ENCODE measurements at regions not wholly inside any gene's neighbourhood (a gene's known extent, or its start where the extent isn't known, plus 50 kb on each side); places are given as distances from the start of the nearest gene placed in this dataset.
"Not testable (repeated sequence)": the region's sequence is repeated elsewhere in the genome, so short reads cannot be mapped to it uniquely, and the experiment has no call there.

DNA sequence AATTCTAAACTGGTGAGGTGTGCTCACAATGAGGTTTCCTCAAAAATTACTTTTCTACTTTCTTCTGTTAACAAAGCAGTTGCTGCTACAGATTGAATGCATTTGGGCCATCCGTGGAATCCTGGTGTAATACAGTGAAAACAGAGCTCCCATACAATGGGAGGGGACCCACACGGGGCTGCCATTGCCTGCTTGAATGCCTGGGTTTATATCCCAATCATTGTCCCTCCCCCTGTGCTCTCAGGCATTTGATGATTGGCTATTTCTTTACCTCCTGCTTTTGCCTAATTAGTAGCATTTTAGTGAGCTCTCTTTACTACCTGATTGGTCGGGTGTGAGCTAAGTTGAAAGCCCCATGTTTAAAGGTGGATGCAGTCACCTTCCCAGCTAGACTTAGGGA lies 52.9 kb upstream of the CSF1 start:
- not testable (repeated sequence) for H4K8ac ChIP-seq (ENCODE audit: low read length); H3K4me2 ChIP-seq (ENCODE audit: low read length, poor library complexity, severe bottlenecking); H2AK5ac ChIP-seq (ENCODE audit: low read length, severe bottlenecking); DNase-seq; H2BK120ac ChIP-seq (ENCODE audit: low read depth, low read length); H2BK15ac ChIP-seq (ENCODE audit: low read depth, poor library complexity, severe bottlenecking); H3K27me3 ChIP-seq (ENCODE audit: control insufficient read depth in 1 of 2, insufficient read depth in 1 of 2, low read length in 2 of 2); H3K9me3 ChIP-seq (ENCODE audit: control insufficient read depth, low read length); H3K36me3 ChIP-seq (ENCODE audit: control insufficient read depth in 1 of 2, insufficient read depth in 2 of 2, low read depth in 1 of 2, low read length in 2 of 2); H2BK5ac ChIP-seq (ENCODE audit: low read depth, low read length, poor library complexity, severe bottlenecking); H2AFZ ChIP-seq (ENCODE audit: low read depth, low read length); H3K23ac ChIP-seq (ENCODE audit: low read length in 2 of 2); H3K4me1 ChIP-seq (ENCODE audit: control insufficient read depth, insufficient read depth, low read depth, low read length); H2BK12ac ChIP-seq (ENCODE audit: low read length in 2 of 2); H3K27ac ChIP-seq (ENCODE audit: low read length, poor library complexity, severe bottlenecking); H3K18ac ChIP-seq (ENCODE audit: low read depth in 1 of 2, low read length in 2 of 2); H3K9ac ChIP-seq (ENCODE audit: low read length); H3K4me3 ChIP-seq (ENCODE audit: insufficient read depth in 1 of 2, low read depth in 1 of 2, low read length in 2 of 2); H3K14ac ChIP-seq (ENCODE audit: low read length in 2 of 2); H3K79me1 ChIP-seq (replicated peaks; ENCODE audit: low read length, poor library complexity, severe bottlenecking); H3K4ac ChIP-seq (ENCODE audit: low read depth in 1 of 2, low read length in 2 of 2); H4K91ac ChIP-seq (ENCODE audit: low read length)
- WGBS = 73% methylated on average over 3 of the region's 3 CpGs

DNA sequence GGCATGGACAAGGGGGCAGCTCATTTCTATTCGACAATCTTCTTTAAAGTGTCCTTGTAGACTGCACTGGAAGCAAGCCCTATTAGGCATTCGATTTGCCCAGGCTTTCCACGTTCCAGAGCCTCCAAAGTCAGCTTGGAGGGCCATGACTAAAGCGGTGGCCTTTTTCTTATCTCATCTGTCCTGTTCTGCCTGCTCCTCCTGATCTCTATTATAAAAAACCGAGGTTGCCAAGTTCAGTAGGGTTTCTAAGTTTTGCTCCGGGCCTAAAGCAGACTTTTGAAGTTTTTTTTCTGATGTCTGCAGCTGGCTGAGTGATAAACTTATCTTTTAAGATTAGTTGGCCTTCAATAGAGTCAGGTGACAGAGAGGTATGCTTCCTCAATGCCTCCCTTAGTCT lies 54.7 kb upstream of the CSF1 start:
- H3K14ac ChIP-seq (ENCODE audit: low read length in 2 of 2); H4K8ac ChIP-seq (ENCODE audit: low read length); H4K91ac ChIP-seq (ENCODE audit: low read length); H3K27me3 ChIP-seq (ENCODE audit: control insufficient read depth in 1 of 2, insufficient read depth in 1 of 2, low read length in 2 of 2); H2BK5ac ChIP-seq (ENCODE audit: low read depth, low read length, poor library complexity, severe bottlenecking); H3K27ac ChIP-seq (ENCODE audit: low read length, poor library complexity, severe bottlenecking); H3K79me1 ChIP-seq (replicated peaks; ENCODE audit: low read length, poor library complexity, severe bottlenecking); H3K9me3 ChIP-seq (ENCODE audit: control insufficient read depth, low read length); H2AFZ ChIP-seq (ENCODE audit: low read depth, low read length); H3K4ac ChIP-seq (ENCODE audit: low read depth in 1 of 2, low read length in 2 of 2); H2AK5ac ChIP-seq (ENCODE audit: low read length, severe bottlenecking); H3K4me3 ChIP-seq (ENCODE audit: insufficient read depth in 1 of 2, low read depth in 1 of 2, low read length in 2 of 2); H2BK15ac ChIP-seq (ENCODE audit: low read depth, poor library complexity, severe bottlenecking); H3K36me3 ChIP-seq (ENCODE audit: control insufficient read depth in 1 of 2, insufficient read depth in 2 of 2, low read depth in 1 of 2, low read length in 2 of 2); H3K4me2 ChIP-seq (ENCODE audit: low read length, poor library complexity, severe bottlenecking); H3K23ac ChIP-seq (ENCODE audit: low read length in 2 of 2); DNase-seq; H3K4me1 ChIP-seq (ENCODE audit: control insufficient read depth, insufficient read depth, low read depth, low read length); H3K9ac ChIP-seq (ENCODE audit: low read length); H3K18ac ChIP-seq (ENCODE audit: low read depth in 1 of 2, low read length in 2 of 2); H2BK12ac ChIP-seq (ENCODE audit: low read length in 2 of 2); H2BK120ac ChIP-seq (ENCODE audit: low read depth, low read length): not testable (repeated sequence)
- 82% methylated on average over 6 of the region's 6 CpGs for WGBS

DNA sequence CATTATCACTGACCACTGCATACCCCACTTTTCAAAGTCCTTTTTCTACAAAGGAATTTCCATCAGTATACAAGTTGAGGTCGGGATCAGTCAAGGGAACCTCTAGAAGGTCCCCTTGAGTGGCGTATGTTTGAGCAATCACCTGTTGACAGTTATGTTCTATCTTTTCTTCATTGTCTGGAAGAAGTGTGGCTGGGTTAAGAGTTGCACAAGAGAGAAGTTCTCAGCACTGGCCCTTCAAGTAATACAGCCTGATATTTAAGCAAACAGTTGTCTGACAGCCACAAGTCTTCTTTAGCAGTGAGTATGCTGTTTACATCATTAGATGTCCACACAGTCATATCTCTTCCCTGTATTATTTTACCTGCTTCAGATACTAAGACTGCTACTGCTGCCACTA lies 56.7 kb upstream of the CSF1 start:
- not testable (repeated sequence) for H3K9ac ChIP-seq (ENCODE audit: low read length); H4K91ac ChIP-seq (ENCODE audit: low read length); H3K4me3 ChIP-seq (ENCODE audit: insufficient read depth in 1 of 2, low read depth in 1 of 2, low read length in 2 of 2); DNase-seq; H3K23ac ChIP-seq (ENCODE audit: low read length in 2 of 2); H3K4me2 ChIP-seq (ENCODE audit: low read length, poor library complexity, severe bottlenecking); H3K36me3 ChIP-seq (ENCODE audit: control insufficient read depth in 1 of 2, insufficient read depth in 2 of 2, low read depth in 1 of 2, low read length in 2 of 2); H3K79me1 ChIP-seq (replicated peaks; ENCODE audit: low read length, poor library complexity, severe bottlenecking); H4K8ac ChIP-seq (ENCODE audit: low read length); H2AK5ac ChIP-seq (ENCODE audit: low read length, severe bottlenecking); H3K27ac ChIP-seq (ENCODE audit: low read length, poor library complexity, severe bottlenecking); H3K9me3 ChIP-seq (ENCODE audit: control insufficient read depth, low read length); H2BK15ac ChIP-seq (ENCODE audit: low read depth, poor library complexity, severe bottlenecking); H3K14ac ChIP-seq (ENCODE audit: low read length in 2 of 2); H3K4me1 ChIP-seq (ENCODE audit: control insufficient read depth, insufficient read depth, low read depth, low read length); H2AFZ ChIP-seq (ENCODE audit: low read depth, low read length); H2BK12ac ChIP-seq (ENCODE audit: low read length in 2 of 2); H2BK120ac ChIP-seq (ENCODE audit: low read depth, low read length); H3K4ac ChIP-seq (ENCODE audit: low read depth in 1 of 2, low read length in 2 of 2); H3K18ac ChIP-seq (ENCODE audit: low read depth in 1 of 2, low read length in 2 of 2); H3K27me3 ChIP-seq (ENCODE audit: control insufficient read depth in 1 of 2, insufficient read depth in 1 of 2, low read length in 2 of 2); H2BK5ac ChIP-seq (ENCODE audit: low read depth, low read length, poor library complexity, severe bottlenecking)
- 96% methylated on average over 2 of the region's 2 CpGs for WGBS

DNA sequence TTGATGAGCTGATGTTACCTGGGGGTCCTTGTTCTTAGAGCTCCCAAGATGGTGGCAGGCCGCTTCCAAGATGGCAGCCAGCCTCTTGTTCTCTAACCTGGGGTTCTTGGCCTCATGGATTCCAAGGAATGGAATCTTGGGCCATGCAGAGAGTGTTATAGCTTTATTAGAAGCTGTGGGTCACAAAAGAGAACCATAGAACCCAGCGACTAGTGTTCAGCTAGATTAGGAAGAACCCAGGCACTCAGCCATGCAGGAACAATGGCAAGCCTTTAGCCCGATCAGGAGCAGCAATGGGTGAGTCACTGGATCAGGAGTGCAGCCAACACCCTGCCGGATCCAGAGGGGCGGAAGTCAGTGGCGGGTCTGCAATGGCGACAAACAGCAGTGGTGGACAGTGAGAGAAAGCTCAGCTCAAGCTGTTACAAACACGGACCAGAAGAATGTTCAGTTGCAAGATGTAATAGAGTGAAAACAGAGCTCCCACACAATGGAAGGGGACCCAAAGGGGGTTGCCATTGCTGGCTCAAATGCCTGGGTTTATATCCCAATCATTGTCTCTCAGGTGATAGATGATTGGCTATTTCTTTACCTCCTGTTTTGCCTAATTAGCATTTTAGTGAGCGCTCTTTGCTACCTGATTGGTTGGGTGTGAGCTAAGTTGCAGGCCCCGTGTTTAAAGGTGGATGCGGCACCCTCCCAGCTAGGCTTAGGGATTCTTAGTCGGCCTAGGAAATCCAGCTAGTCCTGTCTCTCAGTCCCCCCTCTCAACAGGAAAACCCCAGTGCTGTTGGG lies 58.2 kb upstream of the CSF1 start:
- H4K8ac ChIP-seq (ENCODE audit: low read length); H3K23ac ChIP-seq (ENCODE audit: low read length in 2 of 2); DNase-seq; H3K18ac ChIP-seq (ENCODE audit: low read depth in 1 of 2, low read length in 2 of 2); H2BK12ac ChIP-seq (ENCODE audit: low read length in 2 of 2); H3K79me1 ChIP-seq (replicated peaks; ENCODE audit: low read length, poor library complexity, severe bottlenecking); H3K9ac ChIP-seq (ENCODE audit: low read length); H3K27ac ChIP-seq (ENCODE audit: low read length, poor library complexity, severe bottlenecking); H3K14ac ChIP-seq (ENCODE audit: low read length in 2 of 2); H3K4me1 ChIP-seq (ENCODE audit: control insufficient read depth, insufficient read depth, low read depth, low read length); H3K36me3 ChIP-seq (ENCODE audit: control insufficient read depth in 1 of 2, insufficient read depth in 2 of 2, low read depth in 1 of 2, low read length in 2 of 2); H4K91ac ChIP-seq (ENCODE audit: low read length); H2AFZ ChIP-seq (ENCODE audit: low read depth, low read length); H3K9me3 ChIP-seq (ENCODE audit: control insufficient read depth, low read length); H2BK15ac ChIP-seq (ENCODE audit: low read depth, poor library complexity, severe bottlenecking); H3K4ac ChIP-seq (ENCODE audit: low read depth in 1 of 2, low read length in 2 of 2); H2BK120ac ChIP-seq (ENCODE audit: low read depth, low read length); H2BK5ac ChIP-seq (ENCODE audit: low read depth, low read length, poor library complexity, severe bottlenecking); H2AK5ac ChIP-seq (ENCODE audit: low read length, severe bottlenecking); H3K27me3 ChIP-seq (ENCODE audit: control insufficient read depth in 1 of 2, insufficient read depth in 1 of 2, low read length in 2 of 2); H3K4me2 ChIP-seq (ENCODE audit: low read length, poor library complexity, severe bottlenecking): not testable (repeated sequence)
- H3K4me3 ChIP-seq (ENCODE audit: insufficient read depth in 1 of 2, low read depth in 1 of 2, low read length in 2 of 2) = peak overlapping the region in 1 of 2 experiments; percentile 18
- WGBS = 92% methylated on average over 12 of the region's 12 CpGs
